GM23248 (cell line): ENCODE measurements at regions not wholly inside any gene's neighbourhood (a gene's known extent, or its start where the extent isn't known, plus 50 kb on each side); places are given as distances from the start of the nearest gene placed in this dataset.

Experiments used
- EZH2 ChIP-seq: fragments of 200-600 bp; sonication (generic); IDR thresholded peaks from 2 replicates; pipeline ENCODE4 v1.6.1; 2018; ENCODE audit warnings: antibody characterized with exemption, mild to moderate bottlenecking; ENCODE audit not compliant: insufficient read depth, poor library complexity, severe bottlenecking
- EZH2phosphoT487 ChIP-seq: fragments of 200-600 bp; sonication (generic); IDR thresholded peaks from 2 replicates; pipeline ENCODE4 v1.6.1; 2018; ENCODE audit warnings: antibody characterized with exemption, moderate library complexity, mild to moderate bottlenecking, low read depth; ENCODE audit not compliant: insufficient read depth

GRCh38 chr20:55761100-55761499 is 244.2 kb downstream of the CBLN4 start:
- TF ChIP-seq EZH2phosphoT487 (no peak), EZH2 (no peak)
